HepG2 (cell line): ENCODE measurements at regions not wholly inside any gene's neighbourhood (a gene's known extent, or its start where the extent isn't known, plus 50 kb on each side); places are given as distances from the start of the nearest gene placed in this dataset.

Experiments
- ATAC-seq: fragments of 200-7000 bp; cut with Tn5 transposase; 3 replicates; pipeline ENCODE4 v1.9.1; 2020; ENCODE audit warnings: mild to moderate bottlenecking, moderate library complexity
- BruUV-seq: library from RNA; stranded (reverse); fragments of 400-500 nt; replicated peaks from 2 replicates; lab custom pipeline; 2021; lab: Mats Ljungman, UMichigan
- CTCF ChIA-PET: fragments of 300-600 bp; formaldehyde crosslinking; extraction: SDS; loops from one replicate; lab custom pipeline; 2021; ENCODE audit warnings: low total read pairs, inconsistent platforms, low intra/inter-chr PET ratio; lab: Yijun Ruan, JAX
- POLR2A ChIA-PET: fragments of 350-600 bp; sonication (Branson Sonifier 250); formaldehyde crosslinking; loops from one replicate; lab custom pipeline; 2020; ENCODE audit warnings: antibody characterized with exemption, inconsistent platforms; lab: Yijun Ruan, JAX
- DNase-seq: peaks from one replicate; pipeline ENCODE4 v3.0.0-alpha.2; 2015; ENCODE audit warnings: low spot score
- FAIRE-seq: peaks from 3 replicates; lab custom pipeline; 2011; peaks lifted over from hg19 to GRCh38; lab: Jason Lieb, UNC
- H2AFZ ChIP-seq: one replicate; pipeline ENCODE4 v1.6.1; 2011; ENCODE audit warnings: low read length, inconsistent platforms
- H3K27ac ChIP-seq: fragments of 300-600 bp; 3 replicates; pipeline ENCODE4 v1.8.0; 2011; ENCODE audit warnings: mixed run types, mild to moderate bottlenecking, mixed read lengths, low read length, inconsistent platforms; ENCODE audit not compliant: insufficient read depth; ENCODE audit errors: extremely low read length
- H3K27me3 ChIP-seq, 2 experiments: fragments of 200-600 bp in 1 of 2; 2 replicates in 1 of 2; 3 replicates in 1 of 2; pipeline versions ENCODE4 v1.6.0 to v1.8.0; 2011; ENCODE audit warnings: low read length in 2 of 2, mild to moderate bottlenecking in 2 of 2, moderate library complexity in 2 of 2, inconsistent platforms in 1 of 2; ENCODE audit not compliant: insufficient read depth in 2 of 2, control insufficient read depth in 1 of 2
- H3K36me3 ChIP-seq, 2 experiments: fragments of 200-600 bp in 1 of 2; replicated peaks in 1 of 2; 2 replicates in 1 of 2; 3 replicates in 1 of 2; pipeline versions ENCODE4 v1.5.1 to v1.8.0; 2011; ENCODE audit warnings: low read length in 2 of 2, inconsistent platforms in 1 of 2; ENCODE audit not compliant: insufficient read depth in 2 of 2, control insufficient read depth in 1 of 2
- H3K4me1 ChIP-seq: 2 replicates; pipeline ENCODE4 v1.5.1; 2012; ENCODE audit warnings: low read length, inconsistent platforms; ENCODE audit not compliant: insufficient read depth
- H3K4me2 ChIP-seq: 2 replicates; pipeline ENCODE4 v1.6.0; 2011; ENCODE audit warnings: low read depth, low read length, inconsistent platforms
- H3K4me3 ChIP-seq, 3 experiments: fragments of 200-600 bp in 1 of 3; sonication (generic), shearing (Covaris generic) in 1 of 3; replicated peaks in 1 of 3; 2 replicates each; pipeline ENCODE4 v1.5.1; 2011 to 2016; ENCODE audit warnings: low read length in 3 of 3, inconsistent platforms in 2 of 3, low read depth in 2 of 3, mild to moderate bottlenecking in 2 of 3, control low read depth in 1 of 3, mixed read lengths in 1 of 3; ENCODE audit not compliant: insufficient read depth in 1 of 3
- H3K79me2 ChIP-seq: one replicate; pipeline ENCODE4 v1.6.1; 2011; ENCODE audit warnings: low read length, inconsistent platforms; ENCODE audit not compliant: insufficient read depth
- H3K9ac ChIP-seq: 2 replicates; pipeline ENCODE4 v1.6.0; 2011; ENCODE audit warnings: mild to moderate bottlenecking, low read depth, low read length, inconsistent platforms; ENCODE audit not compliant: insufficient read depth
- H3K9me3 ChIP-seq: 2 replicates; pipeline ENCODE4 v1.5.1; 2012; ENCODE audit warnings: mild to moderate bottlenecking, low read length
- H4K20me1 ChIP-seq: 2 replicates; pipeline ENCODE4 v1.6.0; 2011; ENCODE audit warnings: inconsistent platforms, mild to moderate bottlenecking, low read length, moderate library complexity; ENCODE audit not compliant: insufficient read depth
- ATF2 ChIP-seq: sonication (generic); formaldehyde crosslinking; IDR thresholded peaks from 2 replicates; pipeline ENCODE4 v1.4.0; 2020; ENCODE audit warnings: missing genetic modification reagents
- CEBPB ChIP-seq: IDR thresholded peaks from 2 replicates; pipeline ENCODE4 v1.6.1; 2011; ENCODE audit warnings: low read depth, low read length, improper control_type of control experiment, borderline replicate concordance
- CREB1 ChIP-seq, 2 experiments: fragments of 450-650 bp in 1 of 2; IDR thresholded peaks; 2 replicates each; pipeline ENCODE4 v1.6.1; 2016 to 2017; ENCODE audit warnings: control low read depth in 1 of 2, mild to moderate bottlenecking in 1 of 2, missing compliant biosample characterization in 1 of 2, missing genetic modification characterization in 1 of 2
- FOXP4 ChIP-seq: sonication (generic); formaldehyde crosslinking; IDR thresholded peaks from 2 replicates; pipeline ENCODE4 v1.4.0; 2020; ENCODE audit warnings: missing genetic modification reagents
- HBP1 ChIP-seq: IDR thresholded peaks from 2 replicates; pipeline ENCODE4 v1.6.1; 2016; ENCODE audit warnings: low read depth, control low read depth
- HIVEP1 ChIP-seq: sonication (generic); formaldehyde crosslinking; IDR thresholded peaks from 2 replicates; pipeline ENCODE4 v1.4.0; 2020; ENCODE audit warnings: mild to moderate bottlenecking, missing genetic modification reagents
- KDM5B ChIP-seq: sonication (generic); formaldehyde crosslinking; IDR thresholded peaks from 2 replicates; pipeline ENCODE4 v1.4.0; 2020; ENCODE audit warnings: missing genetic modification reagents, mild to moderate bottlenecking, borderline replicate concordance
- REST ChIP-seq, 2 experiments: IDR thresholded peaks; 2 replicates each; pipeline ENCODE4 v1.6.1; 2011 to 2012; ENCODE audit warnings: low read length in 2 of 2, borderline replicate concordance in 1 of 2, low read depth in 1 of 2, mild to moderate bottlenecking in 1 of 2, moderate library complexity in 1 of 2
- THRA ChIP-seq: sonication (generic); formaldehyde crosslinking; IDR thresholded peaks from 2 replicates; pipeline ENCODE4 v1.4.0; 2020; ENCODE audit warnings: missing genetic modification reagents, borderline replicate concordance
- ZBTB44 ChIP-seq: sonication (generic); formaldehyde crosslinking; IDR thresholded peaks from 2 replicates; pipeline ENCODE4 v1.4.0; 2020; ENCODE audit warnings: missing genetic modification reagents
- ZMYM3 ChIP-seq: sonication (generic); formaldehyde crosslinking; IDR thresholded peaks from 2 replicates; pipeline ENCODE4 v1.5.1; 2020; ENCODE audit warnings: mild to moderate bottlenecking, missing genetic modification reagents
- WGBS: methylation state at CpG from one replicate; pipeline ENCODE4 v1.1.6; 2017; ENCODE audit warnings: low lambda C conversion rate; 5-methylcytosine and 5-hydroxymethylcytosine counted together
- in situ Hi-C: cut with HindIII; loops from 2 replicates; pipeline ENCODE4 v1.10.0; 2017; ENCODE audit warnings: low pct_unique_long_range_greater_than_20kb; ENCODE audit not compliant: extremely low pct_ligation_motif_present
- intact Hi-C: fragments of 100-400 bp; cut with micrococcal nuclease; formaldehyde crosslinking; loops from one replicate; pipeline ENCODE4 v1.10.0; 2022; ENCODE audit not compliant: unreplicated experiment

GRCh38 chr9:135279385-135279784 lies 191.9 kb downstream of the OLFM1 start:
- WGBS = no CpG with 5 or more reads among the region's 12 CpGs

More at GRCh38 chr9:135279385-135279784, 191.9 kb downstream of the OLFM1 start:
- no peak for TF ChIP-seq REST (IDR thresholded peaks at IDR 0.05; ENCODE audit: borderline replicate concordance in 1 of 2, low read depth in 1 of 2, low read length in 2 of 2)
- TF ChIP-seq KDM5B (CRISPR knock-in tag) = no peak
- no peak for TF ChIP-seq HIVEP1 (CRISPR knock-in tag)
- TF ChIP-seq ATF2 = no peak
- TF ChIP-seq ZBTB44 = no peak
- TF ChIP-seq FOXP4 = no peak
- no peak for TF ChIP-seq ZMYM3 (CRISPR knock-in tag)
- TF ChIP-seq HBP1 (CRISPR knock-in tag) = no peak
- no peak for TF ChIP-seq THRA (CRISPR knock-in tag)
- no peak for TF ChIP-seq CEBPB
- no peak for TF ChIP-seq CREB1 (IDR thresholded peaks at IDR 0.05)
- TF ChIP-seq CREB1 (CRISPR knock-in tag; IDR thresholded peaks at IDR 0.05) = no peak
- H3K79me2 ChIP-seq = no peaks in the 10 kb centered on the region
- no peaks in the 10 kb centered on the region for H3K4me1 ChIP-seq
- H3K36me3 ChIP-seq = no peaks in the 10 kb centered on the region
- in situ Hi-C loops (no loop called here), intact Hi-C loops (no loop called here)
- no peak for DNase-seq
- H2AFZ ChIP-seq = no peak overlapping the region
- no peaks in the 10 kb centered on the region for H3K9me3 ChIP-seq
- H3K4me2 ChIP-seq = no peak overlapping the region
- no peak overlapping the region for H3K9ac ChIP-seq
- peaks cover 8 to 76% of the 10 kb centered on the region in 2 experiments; a peak in 3 of 5 replicates for H3K27me3 ChIP-seq
- no peak for ATAC-seq
- H3K27ac ChIP-seq = no peak overlapping the region
- FAIRE-seq = no peak
- POLR2A ChIA-PET = no interaction called here
- BruUV-seq = no TSS peak
- no peak overlapping the region for H3K4me3 ChIP-seq
- no peaks in the 10 kb centered on the region for H4K20me1 ChIP-seq
- CTCF ChIA-PET = no interaction called here
